CD4-positive, alpha-beta T cell (primary cell): ENCODE measurements at regions not wholly inside any gene's neighbourhood (a gene's known extent, or its start where the extent isn't known, plus 50 kb on each side); places are given as distances from the start of the nearest gene placed in this dataset.

Experiments used
- ATAC-seq: fragments of 200-7000 bp; cut with Tn5 transposase; one replicate; pipeline ENCODE4 v1.10.0; 2022; ENCODE audit warnings: mild to moderate bottlenecking; ENCODE audit not compliant: poor library complexity
- CTCF ChIA-PET: fragments of 350-600 bp; sonication (Branson Sonifier 250); formaldehyde crosslinking; loops from one replicate; lab custom pipeline; 2021; ENCODE audit warnings: antibody characterized with exemption, inconsistent platforms; lab: Charles Lee
- POLR2A ChIA-PET: fragments of 350-600 bp; sonication (Branson Sonifier 250); formaldehyde crosslinking; loops from one replicate; lab custom pipeline; 2021; ENCODE audit warnings: antibody characterized with exemption, inconsistent platforms; lab: Charles Lee
- DNase-seq, 14 experiments: peaks; one replicate each; pipeline ENCODE4 v3.0.0-alpha.2; 2013 to 2020; ENCODE audit warnings: mixed read lengths in 2 of 14
- H3K27ac ChIP-seq, 2 donors: one replicate each; pipeline versions ENCODE4 v1.5.1 to v1.7.0; 2013; ENCODE audit warnings: low read length in 2 of 2, low read depth in 1 of 2, mild to moderate bottlenecking in 1 of 2
- H3K27me3 ChIP-seq, 2 experiments: 1 replicate in 1 of 2; 2 replicates in 1 of 2; pipeline versions ENCODE4 v1.6.1 to v1.7.0; 2013; ENCODE audit warnings: low read length in 2 of 2, control low read depth in 1 of 2, mild to moderate bottlenecking in 1 of 2, moderate library complexity in 1 of 2; ENCODE audit not compliant: insufficient read depth in 2 of 2, control insufficient read depth in 1 of 2
- H3K36me3 ChIP-seq: one replicate; pipeline ENCODE4 v1.6.1; 2013; ENCODE audit warnings: low read length, control low read depth; ENCODE audit not compliant: insufficient read depth
- H3K4me1 ChIP-seq: one replicate; pipeline ENCODE4 v1.6.1; 2013; ENCODE audit warnings: low read length, control low read depth; ENCODE audit not compliant: insufficient read depth
- H3K4me3 ChIP-seq: one replicate; pipeline ENCODE4 v1.5.1; 2013; ENCODE audit warnings: mild to moderate bottlenecking, low read length, moderate library complexity
- H3K9me3 ChIP-seq, 2 experiments: 1 replicate in 1 of 2; 2 replicates in 1 of 2; pipeline versions ENCODE4 v1.6.1 to v1.7.0; 2013; ENCODE audit warnings: low read length in 2 of 2, mild to moderate bottlenecking in 2 of 2, control low read depth in 1 of 2, moderate library complexity in 1 of 2; ENCODE audit not compliant: control insufficient read depth in 1 of 2, insufficient read depth in 1 of 2
- H3K27ac Mint-ChIP-seq: one replicate; pipeline ENCODE4 v1.8.0; 2020; ENCODE audit warnings: mixed read lengths
- H3K27me3 Mint-ChIP-seq: one replicate; pipeline ENCODE4 v1.8.0; 2021; ENCODE audit warnings: mixed read lengths
- H3K36me3 Mint-ChIP-seq: one replicate; pipeline ENCODE4 v1.8.0; 2021; ENCODE audit warnings: low read depth, mixed read lengths
- H3K4me1 Mint-ChIP-seq: one replicate; pipeline ENCODE4 v1.8.0; 2021; ENCODE audit warnings: low read depth, mixed read lengths
- H3K4me3 Mint-ChIP-seq: one replicate; pipeline ENCODE4 v1.8.0; 2020; ENCODE audit warnings: mild to moderate bottlenecking, mixed read lengths
- H3K9me3 Mint-ChIP-seq: one replicate; pipeline ENCODE4 v1.8.0; 2020; ENCODE audit warnings: mixed read lengths
- intact Hi-C, 2 experiments: fragments of 100-400 bp; cut with DNase I in 1 of 2; cut with micrococcal nuclease in 1 of 2; formaldehyde crosslinking; loops; one replicate each; pipeline versions ENCODE4 v1.15.1 to v1.9.0; 2023 to 2025; cut with DNase I, micrococcal nuclease
- TF ChIP-seq, protein P1 (sequence below): fragments of 200-600 bp; IDR thresholded peaks from one replicate; pipeline ENCODE4 v1.8.0; 2022; ENCODE audit warnings: antibody characterized with exemption, mild to moderate bottlenecking

DNA sequence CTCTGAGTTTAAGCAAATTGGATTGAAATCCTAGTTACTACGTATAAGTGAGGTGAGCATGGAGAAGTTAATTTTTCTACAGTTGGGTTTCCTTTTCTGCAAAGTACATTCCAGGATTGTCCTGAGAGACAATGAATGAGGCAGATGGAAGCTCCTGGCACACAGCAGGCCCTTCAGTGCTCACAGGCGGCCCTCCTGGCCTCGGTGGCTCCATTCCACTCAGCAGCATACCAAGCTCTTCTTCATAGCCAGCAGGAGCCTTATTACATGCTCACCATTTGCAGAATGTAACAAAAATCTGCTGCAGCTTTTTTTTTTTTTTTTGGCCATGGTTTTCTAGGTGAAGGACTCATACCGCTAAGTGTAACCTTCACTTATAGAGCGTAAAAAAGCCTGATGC, 113.2 kb upstream of the FAM9B start:
- Mint-ChIP-seq H3K36me3 (no peaks in the 10 kb centered on the region), H3K27ac (no peak overlapping the region), H3K4me1 (no peaks in the 10 kb centered on the region), H3K4me3 (no peak overlapping the region), H3K9me3 (no peaks in the 10 kb centered on the region), H3K27me3 (no peaks in the 10 kb centered on the region)
- ATAC-seq (no peak), DNase-seq (no peak)
- H3K27ac ChIP-seq = no peak overlapping the region
- intact Hi-C loops = no loop called here
- ChIA-PET POLR2A (no interaction called here), CTCF (interaction anchor here (0.7 to 0.9 kb wide), 2 partner anchors 16 to 156 kb away, joined by 3 read pairs; no protein-coding TSS in a partner anchor)
- H3K9me3 ChIP-seq = no peaks in the 10 kb centered on the region
- no peaks in the 10 kb centered on the region for H3K27me3 ChIP-seq
- H3K36me3 ChIP-seq = no peaks in the 10 kb centered on the region
- TF ChIP-seq, protein P1, sequence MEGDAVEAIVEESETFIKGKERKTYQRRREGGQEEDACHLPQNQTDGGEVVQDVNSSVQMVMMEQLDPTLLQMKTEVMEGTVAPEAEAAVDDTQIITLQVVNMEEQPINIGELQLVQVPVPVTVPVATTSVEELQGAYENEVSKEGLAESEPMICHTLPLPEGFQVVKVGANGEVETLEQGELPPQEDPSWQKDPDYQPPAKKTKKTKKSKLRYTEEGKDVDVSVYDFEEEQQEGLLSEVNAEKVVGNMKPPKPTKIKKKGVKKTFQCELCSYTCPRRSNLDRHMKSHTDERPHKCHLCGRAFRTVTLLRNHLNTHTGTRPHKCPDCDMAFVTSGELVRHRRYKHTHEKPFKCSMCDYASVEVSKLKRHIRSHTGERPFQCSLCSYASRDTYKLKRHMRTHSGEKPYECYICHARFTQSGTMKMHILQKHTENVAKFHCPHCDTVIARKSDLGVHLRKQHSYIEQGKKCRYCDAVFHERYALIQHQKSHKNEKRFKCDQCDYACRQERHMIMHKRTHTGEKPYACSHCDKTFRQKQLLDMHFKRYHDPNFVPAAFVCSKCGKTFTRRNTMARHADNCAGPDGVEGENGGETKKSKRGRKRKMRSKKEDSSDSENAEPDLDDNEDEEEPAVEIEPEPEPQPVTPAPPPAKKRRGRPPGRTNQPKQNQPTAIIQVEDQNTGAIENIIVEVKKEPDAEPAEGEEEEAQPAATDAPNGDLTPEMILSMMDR = no peak
- H3K4me1 ChIP-seq = no peaks in the 10 kb centered on the region
- H3K4me3 ChIP-seq = no peak overlapping the region

DNA sequence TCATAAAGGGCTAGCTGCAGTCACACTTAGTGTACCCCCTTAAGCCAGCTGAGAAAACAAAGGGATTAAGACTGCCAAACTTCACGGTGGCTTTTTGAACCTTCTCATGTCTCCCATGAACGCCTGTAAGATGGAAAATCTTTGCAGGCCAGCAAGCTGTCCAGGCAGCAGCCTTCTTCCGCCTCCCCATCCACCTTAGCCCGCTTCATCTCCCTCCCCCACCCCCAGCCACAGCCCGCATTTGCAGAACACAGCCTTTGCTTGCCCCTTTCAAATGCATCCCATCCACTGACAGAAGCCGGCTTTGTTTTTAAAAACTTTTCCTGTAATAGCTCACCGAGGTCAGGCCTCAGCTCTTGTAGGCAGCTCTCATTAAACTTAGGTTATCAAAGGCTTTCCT, 113.8 kb upstream of the FAM9B start:
- Mint-ChIP-seq H3K9me3 (no peaks in the 10 kb centered on the region), H3K4me1 (no peaks in the 10 kb centered on the region), H3K27ac (no peak overlapping the region), H3K36me3 (no peaks in the 10 kb centered on the region), H3K4me3 (no peak overlapping the region), H3K27me3 (no peaks in the 10 kb centered on the region)
- TF ChIP-seq, protein P1 = no peak
- Histone ChIP-seq H3K4me3 (no peak overlapping the region), H3K36me3 (no peaks in the 10 kb centered on the region), H3K4me1 (no peaks in the 10 kb centered on the region), H3K27ac (no peak overlapping the region), H3K9me3 (no peaks in the 10 kb centered on the region), H3K27me3 (no peaks in the 10 kb centered on the region)
- CTCF ChIA-PET = interaction anchor here (0.9 kb wide), 1 partner anchor 17 kb away, joined by 3 read pairs; no protein-coding TSS in a partner anchor
- POLR2A ChIA-PET = no interaction called here
- ATAC-seq = no peak
- intact Hi-C loops = no loop called here
- no peak for DNase-seq

DNA sequence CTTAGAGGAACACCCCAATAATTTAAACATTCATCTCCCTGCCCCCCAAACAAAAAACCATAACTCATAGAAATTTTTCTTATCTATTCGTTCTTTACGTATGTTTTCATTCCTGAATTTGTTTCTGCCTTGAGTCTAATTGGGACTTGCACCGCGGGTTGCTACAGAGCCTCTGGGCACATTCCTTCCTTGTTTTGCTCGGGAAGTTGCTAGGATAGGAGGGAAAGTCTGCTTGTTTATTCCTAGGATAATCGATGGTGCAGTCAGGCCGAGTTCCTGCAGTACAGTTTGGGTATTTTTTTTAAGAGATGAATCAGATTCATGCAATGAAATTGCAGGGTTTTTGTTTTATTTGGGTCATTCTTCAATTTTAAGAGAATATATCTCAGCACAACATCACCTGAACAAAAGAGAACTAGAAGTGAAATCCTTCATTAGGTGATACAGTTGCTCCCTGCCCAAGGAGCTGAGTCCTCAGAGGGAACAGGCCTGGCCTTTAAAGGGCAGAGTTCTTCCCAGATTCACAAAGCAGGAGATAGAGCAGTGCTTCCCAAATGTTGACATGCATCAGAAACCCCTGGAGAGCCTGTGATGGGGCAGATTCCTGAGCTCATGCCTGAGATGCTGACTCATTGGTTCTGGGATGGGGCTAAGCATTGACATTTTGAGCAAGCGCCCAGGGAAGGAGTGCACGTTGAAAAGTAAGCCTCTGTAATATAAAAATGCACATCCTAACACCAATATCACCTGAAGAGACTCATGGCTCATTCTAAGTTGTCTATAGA, 114.9 kb upstream of the FAM9B start:
- Histone ChIP-seq H3K36me3 (no peaks in the 10 kb centered on the region), H3K4me1 (no peaks in the 10 kb centered on the region), H3K9me3 (no peaks in the 10 kb centered on the region), H3K27me3 (no peaks in the 10 kb centered on the region), H3K27ac (no peak overlapping the region), H3K4me3 (no peak overlapping the region)
- ChIA-PET POLR2A (no interaction called here), CTCF (no interaction called here)
- TF ChIP-seq, protein P1 = no peak
- no peaks in the 10 kb centered on the region for H3K4me1 Mint-ChIP-seq
- ATAC-seq (no peak), DNase-seq (no peak)
- intact Hi-C loops = no loop called here
- no peaks in the 10 kb centered on the region for H3K36me3 Mint-ChIP-seq
- H3K4me3 Mint-ChIP-seq = no peak overlapping the region
- no peak overlapping the region for H3K27ac Mint-ChIP-seq
- no peaks in the 10 kb centered on the region for H3K27me3 Mint-ChIP-seq
- H3K9me3 Mint-ChIP-seq = peaks cover 2% of the 10 kb centered on the region
